HG02970 (cell line): ENCODE measurements at regions not wholly inside any gene's neighbourhood (a gene's known extent, or its start where the extent isn't known, plus 50 kb on each side); places are given as distances from the start of the nearest gene placed in this dataset.

ENCODE experiments used
- ATAC-seq: cut with Tn5 transposase; IDR thresholded peaks from one replicate; pipeline ENCODE4 v1.9.1; 2021; ENCODE audit warnings: mild to moderate bottlenecking, moderate library complexity, moderate number of reproducible peaks; ENCODE audit not compliant: unreplicated experiment, low FRiP score

GRCh38 chr10:43819464-43820230, 171.0 kb upstream of the ZNF32 start:
- ATAC-seq: no peak

GRCh38 chr10:43818687-43819086, 170.0 kb upstream of the ZNF32 start:
- ATAC-seq: no peak

DNA sequence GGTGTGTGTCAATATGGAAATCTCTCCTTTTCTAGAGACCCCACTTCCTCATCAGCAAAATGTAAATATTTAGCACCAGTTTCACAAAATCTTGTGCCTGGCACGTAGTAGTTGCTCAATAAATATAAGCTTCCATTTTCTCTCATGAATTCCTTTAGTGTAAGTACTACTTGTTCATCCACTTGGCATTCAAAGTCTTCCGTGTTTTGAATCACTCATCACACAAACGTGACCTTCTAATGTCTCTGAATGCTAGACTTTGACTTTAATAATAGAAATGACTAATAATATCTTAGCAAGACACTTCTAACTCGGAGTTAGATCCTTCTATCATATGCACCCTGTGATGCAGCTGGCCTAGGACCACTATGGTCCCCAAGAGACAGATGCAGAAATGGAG, 168.7 kb upstream of the ZNF32 start:
- ATAC-seq: no peak

- ATAC-seq: peak; percentile 83
Observed at GRCh38 chr10:43816351-43817321, 168.0 kb upstream of the ZNF32 start.

GRCh38 chr10:43815181-43815885, 166.7 kb upstream of the ZNF32 start:
- ATAC-seq: no peak

DNA sequence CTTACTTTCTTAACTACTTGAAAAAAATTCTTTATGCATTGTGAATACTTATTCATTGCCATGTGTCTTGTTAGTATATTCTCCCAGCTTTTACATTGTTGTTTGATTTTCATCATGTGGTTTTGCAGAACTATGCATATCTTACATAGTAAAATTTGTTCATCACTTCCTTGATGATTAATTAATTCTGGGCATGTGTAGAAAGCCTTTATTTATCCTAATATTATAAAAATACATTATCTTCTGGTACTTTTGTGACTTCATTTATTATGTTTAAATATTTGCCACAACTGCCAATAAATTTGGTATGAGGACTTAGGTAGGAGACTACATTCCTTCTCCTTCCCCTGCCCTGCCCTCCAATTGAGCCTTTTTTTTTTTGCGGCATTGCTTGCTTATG, 166.0 kb upstream of the ZNF32 start:
- ATAC-seq: no peak

DNA sequence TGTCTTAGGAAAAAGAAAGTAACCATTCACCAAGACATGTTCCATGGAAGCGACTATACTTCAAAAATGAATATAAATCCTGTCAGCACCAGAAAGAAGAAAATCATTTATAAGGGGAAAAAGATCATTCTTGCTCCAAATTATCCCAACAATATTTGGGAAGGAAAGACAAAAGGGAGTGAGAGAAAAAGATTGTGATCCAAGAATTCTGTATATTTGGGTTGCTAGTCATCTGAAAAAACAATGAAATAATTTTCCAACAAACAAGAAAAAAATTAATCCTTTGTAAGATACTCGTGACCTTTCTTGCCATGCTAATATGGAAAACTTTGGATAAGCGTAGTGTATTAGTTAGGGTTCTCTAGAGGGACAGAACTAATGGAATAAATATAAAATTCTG, 163.2 kb upstream of the ZNF32 start:
- ATAC-seq: no peak

DNA sequence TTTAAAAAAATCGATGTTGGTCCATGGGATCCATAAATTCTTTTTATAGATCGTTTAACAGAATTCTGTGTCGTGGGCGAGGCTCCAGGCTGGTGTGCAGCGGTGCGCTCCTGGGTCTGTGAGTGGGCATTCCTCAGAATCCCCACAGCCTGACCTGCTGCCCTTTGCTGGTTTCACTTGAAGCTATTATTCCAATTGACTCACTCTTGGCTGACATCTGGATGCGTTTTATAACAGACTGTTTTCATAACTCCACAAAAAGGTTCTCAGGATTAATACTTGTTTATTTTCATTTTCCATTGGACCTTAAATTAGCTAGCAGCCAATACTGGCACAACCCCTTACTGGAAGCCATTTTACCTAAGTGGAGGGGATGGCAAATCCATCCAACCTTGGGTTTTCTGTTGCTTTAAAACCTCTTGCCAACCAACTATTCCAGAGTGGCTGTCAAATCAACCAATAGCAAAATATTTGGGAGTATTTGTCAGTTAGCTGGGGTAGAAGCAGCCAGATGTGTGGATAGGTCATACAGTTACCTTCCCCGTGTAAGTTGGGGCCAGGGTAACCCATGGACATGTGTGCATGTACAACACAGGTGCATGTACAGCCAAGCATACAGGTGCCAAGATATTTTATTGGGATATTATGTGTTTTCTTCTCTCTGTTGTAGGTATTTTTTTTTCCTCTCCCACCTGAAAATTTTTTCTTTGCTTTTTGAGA, 160.7 kb upstream of the ZNF32 start:
- no peak for ATAC-seq

DNA sequence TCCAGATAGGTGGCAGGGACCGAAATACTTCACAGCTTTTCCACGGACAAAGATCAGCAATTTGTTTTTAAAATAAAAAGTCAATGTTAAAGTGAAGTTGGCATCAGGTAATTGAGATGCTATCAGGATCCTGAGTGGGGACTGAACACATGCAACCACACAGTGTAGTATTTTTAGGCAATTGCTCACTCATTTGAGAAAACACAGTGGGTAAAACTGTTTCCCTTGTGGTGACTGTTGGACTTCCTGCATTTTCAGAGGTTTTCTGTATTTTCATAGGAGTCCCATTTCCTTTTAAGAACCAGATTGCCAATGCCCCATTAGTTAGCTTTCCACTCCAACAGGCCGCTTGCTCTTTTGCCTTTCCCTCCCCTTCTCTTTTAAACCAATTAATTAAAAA, 159.5 kb upstream of the ZNF32 start:
- no peak for ATAC-seq

GRCh38 chr10:43806831-43807640, 158.4 kb upstream of the ZNF32 start:
- ATAC-seq: no peak

DNA sequence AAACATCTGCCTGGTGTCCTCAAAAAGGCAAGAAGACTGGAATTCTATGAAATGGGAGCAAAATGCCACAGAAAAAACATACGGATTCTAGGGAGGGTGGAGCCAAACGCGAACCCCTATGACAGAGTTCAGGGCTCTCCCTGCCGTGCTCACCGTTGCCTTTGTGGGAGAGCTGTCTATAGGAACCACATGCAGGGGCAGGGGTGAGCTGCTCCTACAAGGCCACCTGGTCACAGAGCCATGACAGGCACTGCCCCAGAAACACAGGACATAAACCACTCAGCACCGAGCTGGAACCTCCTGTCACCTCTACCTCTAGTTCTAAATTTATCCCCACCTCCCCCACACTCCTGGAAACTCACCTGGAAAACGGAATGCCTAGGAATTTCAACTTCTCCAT, 155.1 kb upstream of the ZNF32 start:
- ATAC-seq: no peak

DNA sequence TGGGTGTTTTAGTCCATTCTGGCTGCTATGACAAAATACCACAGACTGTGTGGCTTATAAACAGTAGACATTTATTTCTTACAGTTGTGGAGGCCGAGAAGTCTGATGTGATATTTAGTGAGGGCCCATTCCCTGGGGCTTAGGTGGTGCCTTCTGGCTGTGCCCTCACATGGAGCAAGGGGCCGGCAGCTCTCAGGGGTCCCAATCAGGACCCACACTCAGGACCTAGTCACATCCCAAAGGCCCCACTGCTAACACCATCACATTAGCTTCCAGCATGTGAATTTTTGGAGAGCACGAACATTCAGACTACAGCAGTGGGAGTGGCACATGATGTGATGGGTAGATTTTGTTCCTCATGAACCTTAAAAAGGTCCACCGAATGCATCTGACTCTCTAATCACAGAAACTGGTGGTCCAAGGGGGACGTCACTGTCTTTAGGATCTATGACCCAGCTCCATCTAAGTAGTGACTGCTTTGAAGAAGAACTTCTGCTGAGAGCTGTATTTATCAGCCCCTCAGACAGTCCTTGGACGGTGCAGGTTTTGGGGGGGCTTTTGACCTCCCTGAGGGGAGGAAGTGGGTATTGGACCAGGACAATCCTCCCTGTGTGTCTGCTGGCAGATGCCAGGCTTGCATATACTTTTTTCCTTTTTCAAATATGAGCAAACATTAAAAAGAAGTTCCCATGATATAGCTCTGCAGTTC, 154.5 kb upstream of the ZNF32 start:
- no peak for ATAC-seq

DNA sequence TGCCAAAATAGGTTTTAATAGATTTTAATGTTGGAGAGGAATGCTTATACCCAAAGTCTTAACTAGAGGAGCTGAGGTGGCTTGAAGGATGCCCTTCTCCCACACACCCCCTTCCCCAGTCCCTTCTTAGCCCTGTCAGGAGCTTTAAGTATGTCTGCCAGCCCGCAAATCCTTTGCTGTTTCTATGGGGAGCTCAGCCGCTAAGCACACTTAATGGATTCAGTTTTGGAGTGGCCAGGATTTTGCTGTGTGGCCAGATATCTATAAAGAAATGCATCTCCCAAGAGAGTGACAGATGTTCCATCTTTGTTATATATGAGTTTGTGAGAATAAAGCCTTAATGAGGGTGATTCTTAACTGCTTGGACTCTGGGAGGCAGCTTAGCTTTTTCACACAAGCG, 152.9 kb upstream of the ZNF32 start:
- no peak for ATAC-seq

DNA sequence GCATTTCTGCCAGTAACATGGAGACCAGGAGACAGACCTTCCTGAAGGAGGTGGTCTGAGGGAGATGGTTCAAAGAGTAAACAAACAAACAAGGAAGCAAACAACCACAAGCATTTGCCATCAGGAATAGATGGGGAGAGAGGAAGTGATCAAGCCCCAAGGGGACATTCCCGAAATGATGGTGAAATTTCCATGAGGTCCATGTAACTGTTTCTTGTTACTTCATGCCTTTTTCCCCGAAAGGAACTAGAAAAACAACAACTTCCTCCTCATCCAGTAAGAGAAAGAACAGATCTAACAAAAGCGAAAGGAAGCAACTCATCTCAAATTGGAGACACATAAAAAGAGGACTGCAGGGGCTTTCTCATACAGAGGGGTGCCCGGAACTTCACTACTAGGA, 152.5 kb upstream of the ZNF32 start:
- no peak for ATAC-seq

GRCh38 chr10:43796781-43797180, 148.1 kb upstream of the ZNF32 start:
- ATAC-seq: no peak

DNA sequence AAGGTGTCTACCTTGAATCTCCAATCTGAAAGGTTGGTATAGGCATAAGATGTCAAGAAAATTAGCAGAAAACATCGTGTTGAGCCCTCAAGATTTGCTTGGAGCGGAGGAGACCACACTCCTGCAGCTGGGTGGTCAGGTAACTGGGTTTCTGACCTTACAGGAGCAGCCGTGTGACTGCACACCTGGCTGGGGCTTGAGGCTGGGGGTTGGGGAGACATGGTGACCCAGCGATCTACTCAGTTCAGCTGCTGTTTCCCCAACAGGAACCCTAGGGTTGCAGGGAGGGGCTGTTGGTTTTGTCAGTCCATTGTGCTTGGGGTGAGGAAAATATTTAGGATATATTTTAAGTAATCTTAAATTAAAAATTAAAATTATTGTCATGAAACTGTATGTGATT, 147.0 kb upstream of the ZNF32 start:
- ATAC-seq: no peak

- no peak for ATAC-seq
Observed at GRCh38 chr10:43795093-43795492, 146.4 kb upstream of the ZNF32 start.

- ATAC-seq: no peak
Observed at GRCh38 chr10:43794181-43794815, 145.6 kb upstream of the ZNF32 start.
